Ascending aorta (tissue), 2 donors: ENCODE measurements at regions not wholly inside any gene's neighbourhood (a gene's known extent, or its start where the extent isn't known, plus 50 kb on each side); places are given as distances from the start of the nearest gene placed in this dataset.

Experiments used
- DNase-seq, 2 donors: peaks; one replicate each; pipeline ENCODE4 v3.0.0-alpha.2; 2019; ENCODE audit warnings: low spot score in 2 of 2
- H3K27ac ChIP-seq, 2 donors: fragments of 200-600 bp; sonication (generic); one replicate each; pipeline ENCODE4 v1.5.1; 2016 to 2017; ENCODE audit warnings: mild to moderate bottlenecking in 1 of 2
- H3K27me3 ChIP-seq: fragments of 200-600 bp; sonication (generic); one replicate; pipeline ENCODE4 v1.5.1; 2017
- H3K36me3 ChIP-seq, 2 donors: fragments of 200-600 bp; sonication (generic); one replicate each; pipeline ENCODE4 v1.5.1; 2016
- H3K4me1 ChIP-seq, 2 donors: fragments of 200-600 bp; sonication (generic); one replicate each; pipeline ENCODE4 v1.5.1; 2016 to 2017; ENCODE audit warnings: mild to moderate bottlenecking in 1 of 2
- H3K4me3 ChIP-seq, 2 donors: fragments of 200-600 bp; sonication (generic); one replicate each; pipeline ENCODE4 v1.5.1; 2016 to 2017; ENCODE audit warnings: mild to moderate bottlenecking in 1 of 2
- H3K9me3 ChIP-seq, 2 donors: fragments of 200-600 bp; sonication (generic); one replicate each; pipeline ENCODE4 v1.5.1; 2016
- intact Hi-C: fragments of 100-400 bp; cut with DNase I; formaldehyde crosslinking; loops from one replicate; pipeline ENCODE4 v1.15.1; 2023
- TF ChIP-seq, protein P1 (sequence below), 3 experiments: fragments of 200-600 bp in 2 of 3; fragments of 450-650 bp in 1 of 3; sonication (generic) in 2 of 3; IDR thresholded peaks; one replicate each; pipeline ENCODE4 v1.5.1; 2016 to 2019; ENCODE audit warnings: antibody characterized with exemption in 3 of 3, mild to moderate bottlenecking in 1 of 3, moderate library complexity in 1 of 3

DNA sequence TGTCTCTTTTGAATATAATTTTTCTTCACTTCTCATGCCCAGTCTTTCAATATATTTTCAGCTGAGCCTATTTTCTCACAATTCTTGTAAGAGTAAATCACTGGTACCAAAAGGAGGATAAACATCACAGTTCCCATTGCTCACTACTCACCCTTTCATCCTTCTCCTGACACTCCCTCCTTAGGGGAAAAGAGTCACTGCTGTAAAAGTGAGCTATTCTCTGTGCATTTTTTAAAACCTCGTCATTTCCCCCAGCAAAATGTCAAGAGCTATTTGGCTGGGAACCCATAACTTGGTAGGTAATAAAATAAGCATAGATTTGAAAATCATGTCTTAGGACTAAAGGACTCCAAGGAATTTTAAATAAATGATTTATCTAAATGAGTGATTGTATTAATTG, 340.1 kb upstream of the GYPC start:
- no peak overlapping the region for H3K27ac ChIP-seq
- no peaks in the 10 kb centered on the region for H3K9me3 ChIP-seq
- H3K27me3 ChIP-seq: no peaks in the 10 kb centered on the region
- no peaks in the 10 kb centered on the region for H3K4me1 ChIP-seq
- H3K4me3 ChIP-seq: no peak overlapping the region
- intact Hi-C loops: no loop called here
- H3K36me3 ChIP-seq: no peaks in the 10 kb centered on the region
- DNase-seq: no peak
- TF ChIP-seq, protein P1, sequence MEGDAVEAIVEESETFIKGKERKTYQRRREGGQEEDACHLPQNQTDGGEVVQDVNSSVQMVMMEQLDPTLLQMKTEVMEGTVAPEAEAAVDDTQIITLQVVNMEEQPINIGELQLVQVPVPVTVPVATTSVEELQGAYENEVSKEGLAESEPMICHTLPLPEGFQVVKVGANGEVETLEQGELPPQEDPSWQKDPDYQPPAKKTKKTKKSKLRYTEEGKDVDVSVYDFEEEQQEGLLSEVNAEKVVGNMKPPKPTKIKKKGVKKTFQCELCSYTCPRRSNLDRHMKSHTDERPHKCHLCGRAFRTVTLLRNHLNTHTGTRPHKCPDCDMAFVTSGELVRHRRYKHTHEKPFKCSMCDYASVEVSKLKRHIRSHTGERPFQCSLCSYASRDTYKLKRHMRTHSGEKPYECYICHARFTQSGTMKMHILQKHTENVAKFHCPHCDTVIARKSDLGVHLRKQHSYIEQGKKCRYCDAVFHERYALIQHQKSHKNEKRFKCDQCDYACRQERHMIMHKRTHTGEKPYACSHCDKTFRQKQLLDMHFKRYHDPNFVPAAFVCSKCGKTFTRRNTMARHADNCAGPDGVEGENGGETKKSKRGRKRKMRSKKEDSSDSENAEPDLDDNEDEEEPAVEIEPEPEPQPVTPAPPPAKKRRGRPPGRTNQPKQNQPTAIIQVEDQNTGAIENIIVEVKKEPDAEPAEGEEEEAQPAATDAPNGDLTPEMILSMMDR (IDR thresholded peaks at IDR 0.05): no peak

DNA sequence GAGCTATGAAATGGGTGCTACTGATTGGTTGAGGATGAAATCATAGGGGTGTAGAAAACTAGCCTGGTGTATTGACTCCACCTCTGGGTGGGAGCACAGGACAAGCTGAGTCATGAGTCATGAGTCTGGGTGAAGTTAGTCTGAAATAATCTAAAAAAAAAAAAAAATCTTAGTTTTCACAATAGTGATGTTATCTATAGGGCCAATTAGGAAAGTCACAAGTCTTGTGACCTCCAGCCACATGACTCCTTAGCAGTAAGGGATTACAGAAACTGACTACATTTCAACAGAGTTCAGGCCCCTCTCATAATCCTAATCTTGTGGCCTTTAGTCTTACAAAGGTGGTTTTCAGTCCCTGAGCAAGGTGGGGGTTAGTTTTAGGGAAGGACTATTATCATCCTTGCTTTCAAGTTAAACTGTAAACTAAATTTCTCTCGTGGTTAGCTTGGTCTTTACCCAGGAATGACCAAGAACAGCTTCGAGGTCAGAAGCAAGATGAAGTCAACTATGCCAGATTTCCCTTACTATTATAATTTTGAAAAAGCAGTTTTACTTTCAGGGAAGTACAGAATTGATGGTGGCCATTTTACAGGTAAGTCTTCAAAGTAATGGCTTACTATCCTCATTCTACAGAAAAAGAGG, 338.0 kb upstream of the GYPC start:
- Histone ChIP-seq H3K27me3 (no peaks in the 10 kb centered on the region), H3K27ac (no peak overlapping the region), H3K9me3 (no peaks in the 10 kb centered on the region), H3K36me3 (no peaks in the 10 kb centered on the region), H3K4me1 (no peaks in the 10 kb centered on the region), H3K4me3 (no peak overlapping the region)
- DNase-seq: no peak
- intact Hi-C loops: no loop called here
- TF ChIP-seq, protein P1 (IDR thresholded peaks at IDR 0.05): no peak

DNA sequence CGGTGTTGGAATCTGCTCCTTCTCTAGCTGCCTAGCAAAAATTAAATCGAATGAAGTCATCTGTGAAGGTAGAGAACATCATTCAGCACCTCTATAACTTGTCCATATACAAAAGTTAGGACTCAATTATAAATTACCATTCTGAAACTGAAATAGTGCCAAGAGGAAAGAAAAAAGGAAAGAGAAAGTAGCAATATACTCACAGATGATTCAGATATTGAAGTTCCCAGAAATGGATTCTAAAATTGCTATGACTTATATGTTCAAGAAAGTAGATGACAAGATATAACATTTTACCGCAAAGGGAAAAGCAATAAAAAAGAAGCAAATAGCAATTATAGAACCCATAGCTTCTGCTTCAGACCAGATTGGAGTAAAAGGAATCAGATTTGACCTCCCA, 333.6 kb upstream of the GYPC start:
- Histone ChIP-seq H3K27me3 (no peaks in the 10 kb centered on the region), H3K4me1 (no peaks in the 10 kb centered on the region), H3K9me3 (no peaks in the 10 kb centered on the region), H3K27ac (no peak overlapping the region), H3K36me3 (no peaks in the 10 kb centered on the region), H3K4me3 (no peak overlapping the region)
- TF ChIP-seq, protein P1 (IDR thresholded peaks at IDR 0.05): no peak
- intact Hi-C loops: no loop called here
- DNase-seq: no peak

DNA sequence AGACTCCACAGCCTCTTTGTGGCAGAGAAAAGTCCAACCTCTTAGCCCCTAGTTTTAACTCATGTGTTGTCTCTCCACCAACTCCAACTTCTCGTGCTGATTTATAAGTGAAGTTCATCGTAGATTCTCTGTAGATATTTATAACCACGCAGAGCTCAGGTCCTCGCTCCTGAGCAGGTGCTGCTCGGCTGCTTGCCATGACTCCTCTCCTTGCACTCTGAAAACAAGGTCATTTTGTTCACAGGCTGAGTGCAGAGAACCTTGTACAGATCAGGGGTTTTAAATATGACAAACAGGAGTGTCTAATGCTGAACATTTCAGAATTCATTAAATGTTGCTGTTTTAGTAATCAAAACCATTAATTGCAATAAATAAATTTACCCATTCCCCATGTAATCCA, 330.8 kb upstream of the GYPC start:
- H3K27ac ChIP-seq: no peak overlapping the region
- no peak for DNase-seq
- TF ChIP-seq, protein P1 (IDR thresholded peaks at IDR 0.05): no peak
- H3K9me3 ChIP-seq: no peaks in the 10 kb centered on the region
- no peaks in the 10 kb centered on the region for H3K4me1 ChIP-seq
- intact Hi-C loops: no loop called here
- no peak overlapping the region for H3K4me3 ChIP-seq
- H3K27me3 ChIP-seq: no peaks in the 10 kb centered on the region
- H3K36me3 ChIP-seq: no peaks in the 10 kb centered on the region

DNA sequence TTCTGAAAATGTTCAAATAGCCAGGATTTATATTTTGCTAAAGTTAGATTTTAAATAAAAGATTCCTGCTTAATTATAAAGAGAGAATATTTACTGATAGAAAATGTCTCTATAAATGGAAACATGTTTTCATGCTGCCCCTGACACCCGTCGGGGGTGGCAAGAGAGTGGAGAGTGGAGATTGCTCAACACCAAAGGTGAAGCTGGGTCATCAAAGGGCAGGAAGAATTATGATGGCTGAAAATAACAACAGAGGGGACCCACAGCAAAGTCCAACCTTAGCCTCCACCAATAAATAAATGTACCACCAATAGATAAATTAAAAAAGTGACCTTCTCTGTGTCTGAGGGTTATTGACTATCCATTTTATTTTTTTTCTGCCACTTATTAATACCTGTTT, 326.8 kb upstream of the GYPC start:
- TF ChIP-seq, protein P1 (IDR thresholded peaks at IDR 0.05): no peak

DNA sequence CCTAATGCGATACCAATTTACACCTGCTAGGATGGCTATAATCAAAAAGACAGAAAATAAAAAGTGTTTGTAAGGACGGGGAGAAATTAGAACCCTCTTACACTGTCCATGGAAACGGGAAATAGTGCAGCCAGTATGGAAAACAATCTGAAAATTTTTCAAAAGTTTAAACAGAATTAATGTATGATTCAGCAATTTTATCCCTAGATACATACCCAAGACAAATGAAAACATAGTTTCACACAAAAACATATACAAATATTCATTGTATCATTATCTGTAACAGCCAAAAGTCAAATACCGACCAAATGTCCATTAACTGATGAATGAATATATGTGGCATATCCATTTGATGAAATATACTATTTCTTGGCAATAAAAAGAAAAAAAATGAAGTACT, 313.5 kb upstream of the GYPC start:
- no peak overlapping the region for H3K4me3 ChIP-seq
- no peak overlapping the region for H3K27ac ChIP-seq
- H3K27me3 ChIP-seq: no peaks in the 10 kb centered on the region
- no peak for DNase-seq
- intact Hi-C loops: no loop called here
- no peaks in the 10 kb centered on the region for H3K4me1 ChIP-seq
- no peaks in the 10 kb centered on the region for H3K9me3 ChIP-seq
- H3K36me3 ChIP-seq: no peaks in the 10 kb centered on the region
- TF ChIP-seq, protein P1 (IDR thresholded peaks at IDR 0.05): no peak

More for the DNA sequence above, 326.8 kb upstream of the GYPC start:
- H3K4me1 ChIP-seq: no peaks in the 10 kb centered on the region
- no peaks in the 10 kb centered on the region for H3K36me3 ChIP-seq
- DNase-seq: no peak
- intact Hi-C loops: no loop called here
- no peaks in the 10 kb centered on the region for H3K27me3 ChIP-seq
- no peak overlapping the region for H3K27ac ChIP-seq
- H3K4me3 ChIP-seq: no peak overlapping the region
- peaks cover 0 to 8% of the 10 kb centered on the region in 2 donors for H3K9me3 ChIP-seq
